GM19468 (cell line): ENCODE measurements at regions not wholly inside any gene's neighbourhood (a gene's known extent, or its start where the extent isn't known, plus 50 kb on each side); places are given as distances from the start of the nearest gene placed in this dataset.
"Not testable (repeated sequence)": the region's sequence is repeated elsewhere in the genome, so short reads cannot be mapped to it uniquely, and the experiment has no call there.

Experiments
- ATAC-seq: cut with Tn5 transposase; IDR thresholded peaks from one replicate; pipeline ENCODE4 v1.9.1; 2021; ENCODE audit warnings: mild to moderate bottlenecking, moderate library complexity, moderate number of reproducible peaks; ENCODE audit not compliant: unreplicated experiment; ENCODE audit errors: extremely low read depth

DNA sequence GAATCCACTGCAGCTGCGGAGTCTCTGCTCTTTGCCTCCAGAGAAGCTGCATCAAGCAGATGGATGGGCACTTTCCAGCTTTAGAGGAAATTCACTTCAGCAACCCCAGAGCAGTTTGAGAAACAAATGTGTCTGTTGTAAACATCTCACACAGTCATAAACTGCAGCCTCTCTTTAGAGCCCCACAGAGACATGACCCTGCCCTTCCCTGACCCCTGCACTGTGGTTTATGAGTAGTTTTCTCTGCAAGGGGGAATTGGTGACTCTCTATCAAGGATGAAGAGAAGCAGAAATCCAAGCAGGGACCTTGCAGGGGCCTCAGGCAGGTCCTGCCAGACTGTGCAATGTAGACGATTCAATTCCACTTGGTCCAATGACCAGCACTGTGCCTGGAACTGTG, 160.2 kb downstream of the SH2D4B start:
- ATAC-seq: no peak

DNA sequence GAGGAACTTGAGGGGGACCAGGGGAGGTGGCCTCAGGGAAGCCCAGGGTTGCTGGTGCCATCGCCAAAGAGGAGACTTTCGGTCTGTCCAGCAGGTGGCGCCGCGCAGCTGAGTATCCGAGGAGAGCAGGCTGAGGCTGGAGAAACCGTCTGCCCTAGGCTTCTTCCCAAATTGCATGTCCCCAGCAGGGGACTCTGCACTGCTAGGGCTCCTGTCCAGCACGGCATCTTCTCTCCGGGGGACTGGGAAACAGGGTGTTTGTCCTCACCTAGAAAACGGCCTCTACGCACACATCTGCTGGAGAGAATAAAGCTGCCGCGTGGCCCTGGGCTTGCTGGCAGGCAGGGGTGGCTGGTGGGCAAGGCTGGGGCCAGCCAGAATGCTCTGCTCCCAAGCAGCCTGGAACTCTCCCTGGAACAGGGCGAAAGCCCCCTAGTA, 161.9 kb downstream of the SH2D4B start:
- ATAC-seq: peak; percentile 68

DNA sequence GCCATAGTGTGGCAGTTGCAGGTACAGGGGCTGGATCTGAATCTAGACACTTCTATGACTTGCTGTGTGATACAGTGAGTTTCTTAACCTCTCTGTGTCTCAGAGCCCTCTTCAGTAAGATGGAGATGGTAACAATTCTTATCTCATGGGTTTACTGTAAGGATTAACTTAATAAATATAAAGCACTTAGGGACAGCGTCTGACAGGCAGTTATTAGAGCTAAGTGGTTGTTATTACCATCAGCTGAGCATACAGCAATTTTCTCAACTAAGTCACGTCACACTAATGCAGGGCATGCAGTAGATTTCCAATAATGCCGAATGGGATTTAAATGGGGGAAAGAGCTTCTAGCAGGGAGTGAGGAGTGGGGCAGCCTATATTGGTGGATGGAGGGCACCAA, 162.6 kb downstream of the SH2D4B start:
- no peak for ATAC-seq

DNA sequence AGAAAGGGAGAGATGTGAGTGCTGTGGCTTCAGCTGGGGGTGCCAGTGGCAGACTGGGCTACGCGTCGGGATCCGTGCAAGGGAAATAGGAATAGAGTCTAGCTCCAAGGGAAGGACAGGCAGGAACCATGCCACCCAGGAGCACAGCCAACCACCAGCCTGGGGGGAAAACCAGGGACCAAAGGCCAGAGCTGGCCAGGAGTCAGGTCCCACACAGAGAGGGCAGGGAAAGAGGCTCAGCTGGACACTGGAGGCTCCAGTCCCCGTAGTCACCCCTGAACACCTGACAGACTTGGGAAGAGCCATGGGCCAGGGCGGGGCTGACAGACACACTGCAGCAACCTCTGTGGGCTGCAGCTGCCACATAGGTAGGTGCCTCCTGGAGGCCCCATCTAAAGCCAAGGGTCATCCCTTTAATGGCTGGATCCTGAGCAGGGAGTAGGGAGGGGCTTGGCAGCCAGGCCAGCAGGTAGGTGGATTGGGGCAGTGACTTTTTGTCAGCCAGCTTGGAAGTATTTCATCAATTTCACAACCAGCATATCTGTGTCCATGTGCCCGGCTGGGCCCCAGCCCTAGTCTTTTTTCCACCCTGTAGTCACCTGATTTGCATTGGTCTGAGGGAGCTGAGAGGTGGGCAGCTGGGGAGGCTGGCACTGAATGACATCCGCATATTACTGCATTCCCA, 163.2 kb downstream of the SH2D4B start:
- ATAC-seq: no peak

DNA sequence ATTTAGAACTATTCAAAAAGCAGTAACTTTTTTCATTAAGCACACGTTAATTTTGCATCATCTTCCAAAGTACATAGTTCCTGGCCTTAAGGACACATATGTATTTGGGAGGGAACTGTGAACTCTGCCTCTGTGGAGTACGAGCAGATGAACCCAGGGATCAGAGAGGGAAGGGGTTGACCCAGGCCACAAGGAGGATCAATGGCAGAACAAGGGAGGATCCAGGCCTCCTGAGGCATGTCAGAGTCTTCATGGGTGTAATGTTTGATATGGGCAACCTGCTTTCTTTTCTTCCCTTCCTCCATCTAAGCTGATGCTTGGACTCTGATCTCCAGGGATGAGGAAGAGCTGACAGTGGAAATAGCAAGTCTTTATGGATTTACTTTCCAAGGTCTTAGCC, 164.0 kb downstream of the SH2D4B start:
- no peak for ATAC-seq

DNA sequence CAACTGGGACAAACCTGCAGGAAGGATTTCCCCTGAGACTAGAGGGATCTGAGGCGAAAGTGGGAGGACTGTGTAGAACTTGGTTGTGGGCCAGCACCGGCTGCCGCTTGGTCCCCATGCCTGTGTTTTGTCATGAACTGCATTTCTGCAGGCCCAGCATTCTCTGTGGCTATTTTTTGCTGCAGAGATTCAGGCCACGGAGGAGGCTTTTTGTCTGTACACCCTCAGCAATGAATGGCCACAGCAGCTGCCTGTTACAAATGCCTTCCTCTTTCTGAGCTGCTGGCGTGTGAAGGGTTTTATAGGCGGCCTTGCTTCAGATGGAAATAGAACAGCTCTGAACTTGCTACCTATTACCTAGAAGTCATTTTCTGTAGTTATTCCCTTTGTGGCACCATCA, 164.4 kb downstream of the SH2D4B start:
- ATAC-seq: no peak

DNA sequence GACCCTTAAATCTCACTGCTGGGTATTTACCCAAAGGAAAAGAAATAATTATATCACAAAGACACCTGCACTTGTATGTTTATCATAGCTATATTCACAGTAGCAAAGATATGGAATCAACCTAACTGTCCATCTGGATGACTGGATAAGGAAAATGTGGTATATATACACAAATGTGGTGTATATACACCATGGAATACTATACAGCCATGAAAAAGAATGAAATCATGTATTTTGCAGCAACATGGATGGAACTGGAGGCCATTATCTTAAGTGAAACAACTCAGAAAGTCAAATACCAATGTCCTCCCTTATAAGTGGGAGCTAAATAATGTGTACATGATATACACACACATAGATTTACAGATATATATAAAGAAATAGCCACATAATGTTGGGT, 168.2 kb downstream of the SH2D4B start:
- ATAC-seq: no peak

DNA sequence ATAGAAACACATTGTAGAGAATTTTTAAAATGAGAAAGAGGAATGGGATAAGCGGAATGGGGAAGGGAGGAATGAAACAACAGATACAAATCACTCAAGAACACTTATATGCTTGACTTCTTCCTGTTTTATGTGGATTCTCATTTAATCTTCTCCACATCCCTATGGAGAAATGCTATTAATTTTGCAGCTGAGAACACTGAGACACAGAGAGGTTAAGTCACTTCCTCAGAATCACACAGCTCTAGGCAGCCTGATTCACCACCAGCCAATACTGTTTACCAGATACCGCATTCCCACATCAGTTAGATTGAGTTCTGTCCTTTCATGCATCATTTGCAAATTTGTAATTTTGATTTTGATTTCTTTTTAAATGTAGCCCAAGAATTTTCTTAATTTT, 170.5 kb downstream of the SH2D4B start:
- no peak for ATAC-seq

DNA sequence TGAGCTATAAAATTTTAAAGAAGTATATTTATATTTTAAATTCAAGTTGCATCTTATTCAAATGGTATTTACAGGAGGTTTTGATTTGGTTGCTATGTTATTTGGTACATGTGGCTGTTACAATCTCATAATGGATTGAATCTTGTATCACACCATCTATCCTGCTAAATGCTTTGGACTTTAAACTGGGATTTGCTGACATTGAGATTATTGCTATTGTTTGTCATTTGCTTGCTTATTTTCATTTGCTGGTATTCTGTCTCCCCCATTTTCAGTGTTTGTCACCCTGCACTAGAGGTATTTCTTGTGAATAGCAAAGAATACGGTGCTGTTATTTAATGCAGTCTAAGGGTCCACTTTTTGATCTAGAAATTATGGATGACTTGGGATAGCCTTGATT, 171.1 kb downstream of the SH2D4B start:
- ATAC-seq: no peak

DNA sequence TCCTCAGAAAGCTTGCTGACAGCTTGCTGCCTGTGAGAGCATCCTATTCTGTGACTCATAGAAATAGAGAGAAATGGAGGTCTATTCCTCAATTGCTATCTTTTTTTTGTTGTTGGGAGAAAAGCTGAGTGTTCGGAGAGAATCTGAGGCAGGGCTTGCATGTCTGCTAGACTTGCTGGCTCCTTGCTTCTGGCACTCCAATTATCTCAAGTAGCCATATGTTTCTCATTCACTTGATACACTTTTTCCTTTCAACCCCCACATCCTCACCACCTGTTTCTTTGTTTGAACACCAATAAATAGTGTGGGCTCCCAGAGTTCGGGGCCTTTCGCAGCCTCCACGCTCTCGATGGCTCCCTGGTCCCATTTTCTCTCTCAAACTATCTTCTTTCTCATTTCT, 172.2 kb downstream of the SH2D4B start:
- ATAC-seq: no peak

DNA sequence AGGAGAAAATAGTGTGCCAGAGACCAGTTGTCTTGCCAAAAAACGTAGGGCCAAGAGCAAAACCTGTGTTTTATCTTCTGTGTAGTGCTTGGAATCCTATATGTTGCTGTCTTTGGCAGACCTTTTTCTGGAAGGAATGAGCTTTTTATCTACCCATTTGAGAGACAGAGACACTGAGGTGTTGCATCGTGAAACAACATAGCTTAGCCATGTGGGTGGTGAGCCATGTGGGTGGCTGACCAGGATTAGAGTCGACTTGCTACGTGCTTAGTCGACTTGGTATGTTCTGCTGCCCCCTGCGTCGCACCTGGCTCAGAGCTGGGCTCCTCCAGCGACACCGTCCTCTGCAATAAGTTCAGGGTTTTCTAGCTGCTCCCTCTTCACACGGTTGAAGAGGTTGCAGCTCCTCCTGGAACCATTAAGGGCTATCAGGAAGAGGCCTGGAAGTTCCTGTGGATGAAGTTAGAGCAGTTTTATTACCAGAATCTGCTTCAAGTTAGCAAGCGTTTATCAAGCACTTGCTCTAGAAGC, 175.8 kb downstream of the SH2D4B start:
- no peak for ATAC-seq

DNA sequence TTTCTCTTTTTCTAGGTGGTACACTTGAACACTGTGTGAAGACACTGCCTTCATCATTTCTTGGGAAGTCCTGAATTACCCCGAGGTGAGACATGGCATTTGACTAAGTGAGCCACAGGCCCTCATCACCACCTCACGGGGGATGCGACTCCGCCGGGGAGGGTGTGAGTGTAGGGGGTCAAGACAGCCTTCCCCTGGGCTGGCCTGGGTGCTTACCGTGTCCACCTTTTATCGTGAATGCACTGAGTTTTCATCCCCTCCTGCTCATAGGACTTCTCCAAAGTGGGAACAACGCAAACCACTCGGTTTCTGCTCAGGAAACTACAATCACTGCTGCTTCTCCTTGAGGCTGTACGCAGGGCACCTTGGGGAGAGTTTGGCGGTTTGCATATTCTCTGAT, 176.9 kb downstream of the SH2D4B start:
- no peak for ATAC-seq

DNA sequence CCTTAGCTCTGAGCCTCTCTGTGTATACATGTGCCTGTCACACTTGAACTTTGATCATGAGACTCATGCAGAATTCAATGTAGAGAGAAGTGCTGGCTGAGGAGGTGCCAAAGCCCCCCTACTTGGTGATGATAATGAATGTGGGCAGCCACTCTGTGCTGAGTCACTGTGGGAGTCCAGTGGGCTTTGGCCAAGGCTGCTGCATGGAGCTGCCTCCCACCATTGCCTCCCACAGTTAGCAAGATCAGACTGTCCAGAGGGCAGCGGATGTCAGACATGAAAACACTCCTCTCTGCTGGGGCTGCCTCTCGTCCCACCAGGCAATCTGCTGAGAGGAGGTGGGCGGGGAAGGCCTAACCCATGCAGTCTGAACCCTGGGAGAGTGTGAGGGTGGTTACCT, 180.3 kb downstream of the SH2D4B start:
- no peak for ATAC-seq

DNA sequence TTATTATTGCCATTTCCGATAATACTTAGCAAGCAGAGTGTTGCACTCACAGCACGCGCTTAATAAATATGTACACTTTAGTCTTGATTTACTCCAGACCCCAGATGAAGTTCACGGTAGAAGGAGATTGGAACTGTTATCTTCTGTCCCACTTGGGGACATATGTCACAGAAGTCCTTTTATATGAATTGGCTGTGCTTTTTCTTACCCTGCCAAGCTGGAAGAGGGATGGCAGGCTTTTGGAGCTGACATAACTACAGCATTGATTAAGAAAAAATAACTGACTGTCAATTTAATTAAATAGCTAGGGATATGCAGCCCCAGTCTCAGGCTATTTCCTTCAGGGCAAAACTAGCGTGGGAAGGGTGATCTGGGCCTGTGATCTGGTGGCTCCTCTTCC, 182.2 kb downstream of the SH2D4B start:
- ATAC-seq: no peak

DNA sequence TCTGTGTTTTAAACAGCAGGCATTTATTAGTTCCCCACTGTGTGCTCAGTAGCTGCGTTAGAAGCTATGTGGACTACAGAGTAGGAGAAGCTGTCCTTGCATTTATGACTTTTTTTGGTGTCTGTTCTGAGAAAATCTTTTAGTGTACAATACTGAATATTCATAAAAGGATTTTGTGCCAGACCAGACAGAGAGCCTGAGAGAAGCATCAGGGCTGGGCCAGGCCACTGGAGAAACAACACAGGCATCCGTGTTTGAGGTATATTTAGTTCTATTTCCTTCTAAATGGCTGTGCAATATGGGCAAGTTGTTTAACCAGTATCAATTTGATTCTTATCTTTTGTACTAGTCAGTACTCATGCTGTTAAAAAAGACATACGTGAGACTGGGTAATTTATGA, 182.8 kb downstream of the SH2D4B start:
- no peak for ATAC-seq

DNA sequence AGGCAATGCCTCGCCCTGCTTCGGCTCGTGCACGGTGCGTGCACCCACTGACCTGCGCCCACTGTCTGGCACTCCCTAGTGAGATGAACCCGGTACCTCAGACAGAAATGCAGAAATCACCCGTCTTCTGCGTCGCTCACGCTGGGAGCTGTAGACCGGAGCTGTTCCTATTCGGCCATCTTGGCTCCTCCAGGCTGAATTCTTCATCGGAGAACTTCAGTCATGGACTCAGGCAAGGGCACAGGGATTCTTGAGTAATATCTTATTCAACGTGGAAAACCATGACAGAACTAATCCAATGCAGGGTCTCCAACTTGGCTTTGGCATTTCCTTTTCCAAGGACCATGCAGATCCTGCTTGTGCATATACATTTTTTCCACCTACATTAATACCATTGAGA, 190.7 kb downstream of the SH2D4B start:
- ATAC-seq: not testable (repeated sequence)

DNA sequence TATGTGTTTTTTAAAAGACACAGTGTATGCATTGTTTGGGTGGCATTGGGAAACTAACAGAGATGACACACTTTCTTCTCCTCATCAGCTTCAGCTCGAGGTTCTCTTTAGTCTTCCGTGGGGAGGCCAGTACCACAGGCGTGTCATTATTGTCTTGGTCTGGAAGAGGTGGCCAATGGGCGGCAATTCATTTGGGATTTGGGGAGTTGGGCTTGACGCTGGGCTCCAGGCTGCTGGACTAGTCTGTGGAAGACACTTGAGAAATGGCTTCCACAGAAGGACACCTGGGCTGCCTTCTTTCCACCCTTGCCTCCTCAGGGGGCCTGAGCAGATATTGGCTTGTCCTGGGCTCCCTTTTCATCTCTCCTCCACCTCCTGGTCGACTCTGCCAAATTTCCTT, 192.2 kb downstream of the SH2D4B start:
- no peak for ATAC-seq

DNA sequence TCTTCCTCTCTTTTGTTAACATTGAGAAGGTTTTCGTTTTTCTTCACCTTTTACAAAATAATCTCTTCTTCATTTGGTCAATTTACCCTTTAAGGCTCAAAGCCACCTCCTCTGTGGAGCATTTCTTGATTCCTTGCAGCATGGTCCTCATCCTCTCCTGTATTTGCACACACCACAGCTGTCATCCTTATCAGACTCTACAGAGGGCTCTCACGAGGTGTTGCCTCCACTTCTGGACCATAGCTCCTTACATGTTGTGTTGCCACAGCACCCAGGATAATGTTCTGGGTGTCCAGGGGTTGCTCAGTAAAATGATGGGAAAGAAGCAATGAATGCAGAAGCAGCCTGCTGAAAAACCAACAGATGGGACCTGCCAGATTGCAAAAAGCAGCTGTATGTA, 192.8 kb downstream of the SH2D4B start:
- no peak for ATAC-seq

DNA sequence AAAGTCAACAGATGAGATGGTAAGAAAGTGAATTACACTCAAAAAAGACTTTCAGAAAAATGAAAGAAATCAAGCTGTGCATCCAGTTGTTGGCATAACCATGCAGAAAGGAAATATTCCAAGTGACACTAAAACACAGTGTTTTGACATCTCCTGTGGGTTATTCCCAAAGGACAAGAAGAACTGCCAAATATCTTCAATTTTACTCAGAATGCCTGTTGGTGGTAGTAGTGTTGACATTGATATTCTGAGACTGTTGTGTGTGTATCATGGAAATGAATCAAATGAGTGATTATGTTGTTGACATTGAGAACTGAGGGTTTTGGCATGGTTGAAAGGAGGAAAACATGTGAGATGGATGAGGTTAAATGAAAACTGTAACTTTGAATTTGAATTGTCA, 196.9 kb downstream of the SH2D4B start:
- no peak for ATAC-seq

DNA sequence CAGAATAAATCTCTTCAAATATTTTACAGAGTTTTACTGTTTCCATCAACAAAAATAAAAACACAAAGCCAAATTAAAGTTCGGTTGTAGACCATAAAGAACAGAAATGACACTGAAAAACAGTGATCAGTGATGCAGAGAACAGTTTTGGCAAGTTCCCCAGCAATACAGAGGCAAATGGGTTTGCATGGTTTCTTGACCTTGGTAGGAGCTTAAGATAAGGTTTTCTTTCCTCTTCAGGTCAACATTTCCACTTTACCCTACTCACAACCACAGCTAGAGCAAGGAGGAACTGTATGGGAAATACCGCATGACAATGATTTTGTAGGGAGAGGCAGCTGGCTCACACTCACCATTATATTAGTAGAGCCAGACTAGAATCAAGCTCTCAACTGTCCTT, 199.5 kb downstream of the SH2D4B start:
- ATAC-seq: no peak

DNA sequence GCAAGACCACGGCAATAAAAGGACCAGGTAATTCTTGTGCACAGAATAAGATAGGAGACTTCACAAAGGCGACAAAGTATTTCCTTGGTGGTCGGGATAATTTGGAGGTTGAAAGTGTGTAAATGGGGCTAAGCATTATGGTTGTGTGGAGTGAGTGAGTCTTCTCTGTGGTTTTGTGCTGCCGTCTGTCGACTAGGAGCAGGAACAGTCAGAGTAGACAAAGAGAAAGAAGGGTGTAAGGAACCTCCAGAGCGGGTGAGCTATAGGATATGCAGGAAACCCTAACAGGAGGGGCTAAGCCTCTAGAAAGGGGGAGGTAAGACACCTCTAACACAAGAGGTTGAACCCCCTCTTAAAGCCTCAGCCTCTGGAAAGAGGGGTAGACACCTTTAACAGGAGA, 201.6 kb downstream of the SH2D4B start:
- no peak for ATAC-seq

DNA sequence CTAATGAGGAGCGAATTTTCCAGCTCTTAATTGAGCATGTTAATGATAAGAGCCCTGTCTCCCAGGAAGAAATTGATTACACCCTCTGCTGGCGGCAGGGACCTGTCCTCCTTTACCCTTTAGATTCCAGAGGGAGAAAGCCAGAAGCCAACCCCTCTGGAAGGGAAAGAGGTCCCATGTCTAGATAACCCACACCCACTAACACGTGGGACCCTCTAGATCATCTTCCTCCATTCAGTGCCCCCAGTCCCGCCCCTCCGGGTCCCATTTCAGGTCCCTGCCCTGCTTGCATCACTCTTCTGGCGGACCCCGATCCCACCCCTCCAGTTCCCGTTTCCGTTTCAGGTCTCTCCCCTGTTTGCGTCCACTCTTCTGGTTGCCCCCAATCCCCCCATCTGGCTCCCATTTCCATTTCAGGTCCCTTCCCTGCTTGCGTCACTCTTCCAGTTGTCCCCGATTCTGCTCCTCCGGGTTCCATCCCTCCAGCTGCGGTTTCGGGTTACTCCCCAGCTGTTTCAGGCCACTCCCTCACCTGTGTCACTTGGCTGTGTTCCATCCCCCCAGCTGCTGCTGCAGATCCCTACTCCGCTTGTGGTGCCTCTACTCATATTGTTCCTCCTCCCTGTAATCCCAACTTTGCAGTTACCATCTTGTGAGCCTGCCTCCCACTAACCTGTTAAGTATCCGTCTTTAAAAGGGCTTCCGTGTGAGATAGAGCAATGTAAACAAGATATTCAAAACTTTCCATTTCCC, 202.4 kb downstream of the SH2D4B start:
- ATAC-seq: no peak
